Calu3 (cell line): ENCODE measurements at regions not wholly inside any gene's neighbourhood (a gene's known extent, or its start where the extent isn't known, plus 50 kb on each side); places are given as distances from the start of the nearest gene placed in this dataset.

Experiments used
- BruUV-seq: library from RNA; stranded (reverse); fragments of 400-500 nt; replicated peaks from 2 replicates; lab custom pipeline; 2021; lab: Mats Ljungman, UMichigan
- CTCF ChIA-PET: fragments of 300-600 bp; sonication (Branson Sonifier 250); formaldehyde crosslinking; loops from one replicate; lab custom pipeline; 2022; ENCODE audit warnings: antibody characterized with exemption; lab: Charles Lee
- DNase-seq: peaks from one replicate; pipeline ENCODE4 v3.0.0; 2022
- H3K27ac Mint-ChIP-seq: one replicate; pipeline ENCODE4 v1.8.0; 2022; ENCODE audit warnings: mixed read lengths; ENCODE audit not compliant: unreplicated experiment
- H3K27me3 Mint-ChIP-seq: one replicate; pipeline ENCODE4 v1.8.0; 2022; ENCODE audit warnings: mixed read lengths; ENCODE audit not compliant: unreplicated experiment
- H3K36me3 Mint-ChIP-seq: one replicate; pipeline ENCODE4 v1.8.0; 2022; ENCODE audit warnings: mild to moderate bottlenecking, moderate library complexity, mixed read lengths; ENCODE audit not compliant: insufficient read depth, unreplicated experiment
- H3K4me1 Mint-ChIP-seq: one replicate; pipeline ENCODE4 v1.8.0; 2022; ENCODE audit warnings: mild to moderate bottlenecking, low read depth, mixed read lengths; ENCODE audit not compliant: unreplicated experiment
- H3K4me3 Mint-ChIP-seq: one replicate; pipeline ENCODE4 v1.8.0; 2022; ENCODE audit warnings: mild to moderate bottlenecking, low read depth, moderate library complexity, mixed read lengths; ENCODE audit not compliant: unreplicated experiment
- H3K9me3 Mint-ChIP-seq: one replicate; pipeline ENCODE4 v1.8.0; 2022; ENCODE audit warnings: low read depth, mixed read lengths; ENCODE audit not compliant: unreplicated experiment
- CTCF ChIP-seq: fragments of 200-600 bp; IDR thresholded peaks from one replicate; pipeline ENCODE4 v1.8.0; 2022; ENCODE audit warnings: antibody characterized with exemption; ENCODE audit not compliant: unreplicated experiment
- intact Hi-C: fragments of 100-400 bp; cut with micrococcal nuclease; formaldehyde crosslinking; loops from one replicate; pipeline ENCODE4 v1.10.0; 2022; ENCODE audit not compliant: unreplicated experiment

- no peaks in the 10 kb centered on the region for H3K27me3 Mint-ChIP-seq
- intact Hi-C loops: no loop called here
- no peaks in the 10 kb centered on the region for H3K9me3 Mint-ChIP-seq
- CTCF ChIA-PET: no interaction called here
- TF ChIP-seq CTCF: no peak
- no peak overlapping the region for H3K4me3 Mint-ChIP-seq
- BruUV-seq: no TSS peak
- H3K27ac Mint-ChIP-seq: no peak overlapping the region
- DNase-seq: no peak
- H3K4me1 Mint-ChIP-seq: no peaks in the 10 kb centered on the region
- no peaks in the 10 kb centered on the region for H3K36me3 Mint-ChIP-seq
These were observed 1512.2 kb downstream of the C4orf33 start for GRCh38 chr4:130608121-130608520.

- H3K4me1 Mint-ChIP-seq: no peaks in the 10 kb centered on the region
- peaks cover 3% of the 10 kb centered on the region for H3K9me3 Mint-ChIP-seq
- no peak overlapping the region for H3K27ac Mint-ChIP-seq
- no peak for DNase-seq
- H3K36me3 Mint-ChIP-seq: no peaks in the 10 kb centered on the region
- CTCF ChIA-PET: no interaction called here
- no peak overlapping the region for H3K4me3 Mint-ChIP-seq
- intact Hi-C loops: no loop called here
- no peak for TF ChIP-seq CTCF
- no TSS peak for BruUV-seq
- no peaks in the 10 kb centered on the region for H3K27me3 Mint-ChIP-seq
These were observed 1532.6 kb downstream of the C4orf33 start for GRCh38 chr4:130628531-130628930.

- no peaks in the 10 kb centered on the region for H3K4me1 Mint-ChIP-seq
- DNase-seq: no peak
- H3K9me3 Mint-ChIP-seq: no peaks in the 10 kb centered on the region
- intact Hi-C loops: no loop called here
- H3K4me3 Mint-ChIP-seq: no peak overlapping the region
- no peaks in the 10 kb centered on the region for H3K27me3 Mint-ChIP-seq
- TF ChIP-seq CTCF: no peak
- H3K27ac Mint-ChIP-seq: no peak overlapping the region
- no TSS peak for BruUV-seq
- CTCF ChIA-PET: no interaction called here
- no peaks in the 10 kb centered on the region for H3K36me3 Mint-ChIP-seq
These were observed 1537.0 kb downstream of the C4orf33 start for GRCh38 chr4:130632731-130633604.

GRCh38 chr4:130636486-130636885 lies 1540.5 kb downstream of the C4orf33 start:
- intact Hi-C loops: no loop called here
- Mint-ChIP-seq H3K27me3 (no peaks in the 10 kb centered on the region), H3K9me3 (no peaks in the 10 kb centered on the region), H3K27ac (no peak overlapping the region), H3K4me3 (no peak overlapping the region), H3K4me1 (no peaks in the 10 kb centered on the region), H3K36me3 (no peaks in the 10 kb centered on the region)
- BruUV-seq: no TSS peak
- DNase-seq: no peak
- no peak for TF ChIP-seq CTCF
- CTCF ChIA-PET: interaction anchor here (1.1 kb wide), 1 partner anchor 295 kb away, joined by 3 read pairs; no protein-coding TSS in a partner anchor
